Small intestine (tissue), 7 donors: ENCODE measurements at regions not wholly inside any gene's neighbourhood (a gene's known extent, or its start where the extent isn't known, plus 50 kb on each side); places are given as distances from the start of the nearest gene placed in this dataset.
A peak's percentile ranks its signal among the peaks of the same experiment; 100 is the strongest.

Experiments used
- DNase-seq, 2 donors: peaks; one replicate each; pipeline versions ENCODE4 v3.0.0 to v3.0.0-alpha.2; 2013
- FAIRE-seq: peaks from 2 replicates; lab custom pipeline; 2012; peaks lifted over from hg19 to GRCh38; lab: Jason Lieb, UNC
- H3K27ac ChIP-seq, 3 donors: one replicate each; pipeline ENCODE4 v1.5.1; 2013; ENCODE audit warnings: low read length in 2 of 3, mild to moderate bottlenecking in 2 of 3, control low read depth in 1 of 3, inconsistent platforms in 1 of 3, low read depth in 1 of 3, moderate library complexity in 1 of 3
- H3K27me3 ChIP-seq, 3 donors: one replicate each; pipeline ENCODE4 v1.6.1; 2013; ENCODE audit warnings: low read length in 3 of 3, inconsistent platforms in 1 of 3; ENCODE audit not compliant: control insufficient read depth in 3 of 3, insufficient read depth in 3 of 3
- H3K36me3 ChIP-seq, 3 donors: one replicate each; pipeline ENCODE4 v1.6.1; 2013; ENCODE audit warnings: low read length in 3 of 3, inconsistent platforms in 1 of 3, low read depth in 1 of 3, mild to moderate bottlenecking in 1 of 3, moderate library complexity in 1 of 3; ENCODE audit not compliant: control insufficient read depth in 3 of 3, insufficient read depth in 2 of 3
- H3K4me1 ChIP-seq, 3 donors: one replicate each; pipeline ENCODE4 v1.6.1; 2013; ENCODE audit warnings: low read length in 2 of 3, inconsistent platforms in 1 of 3, low read depth in 1 of 3, mild to moderate bottlenecking in 1 of 3, moderate library complexity in 1 of 3; ENCODE audit not compliant: control insufficient read depth in 3 of 3, insufficient read depth in 2 of 3
- H3K4me3 ChIP-seq, 3 donors: one replicate each; pipeline ENCODE4 v1.5.1; 2013; ENCODE audit warnings: low read length in 3 of 3, control low read depth in 1 of 3, inconsistent platforms in 1 of 3, low read depth in 1 of 3, mild to moderate bottlenecking in 1 of 3, moderate library complexity in 1 of 3
- H3K9me3 ChIP-seq, 2 donors: one replicate each; pipeline ENCODE4 v1.6.1; 2013; ENCODE audit warnings: low read depth in 1 of 2, low read length in 1 of 2; ENCODE audit not compliant: control insufficient read depth in 2 of 2, insufficient read depth in 1 of 2
- WGBS, 3 donors: extraction: QIAGEN DNeasy Blood & Tissue Kit; methylation state at CpG; one replicate each; pipeline ENCODE4 v1.1.7; 2013; 5-methylcytosine and 5-hydroxymethylcytosine counted together
- donor health status: healthy with polysubstance abuse.
- donor health status: control.
- donor health status: control.
- donor health status: Bipolar disorder and iron deficiency.
- donor health status: healthy.

GRCh38 chr6:21808551-21809242, 215.1 kb downstream of the SOX4 start:
- H3K36me3 ChIP-seq, result no peaks in the 10 kb centered on the region
- peak overlapping the region in 1 of 3 donors; percentile 1 for H3K4me3 ChIP-seq
- WGBS, 3 donors, result 21 to 37% (median 36%) methylated on average over 16 of the region's 16 CpGs
- H3K4me1 ChIP-seq, result peaks cover 0 to 17% (median 0%) of the 10 kb centered on the region in 3 donors
- DNase-seq (peak; percentile 74 to 88), FAIRE-seq (no peak)
- peak overlapping the region in 2 of 3 donors; percentile 37 to 47 for H3K27ac ChIP-seq
- H3K9me3 ChIP-seq, result no peaks in the 10 kb centered on the region
- H3K27me3 ChIP-seq, result no peaks in the 10 kb centered on the region

GRCh38 chr6:21811484-21811883, 217.9 kb downstream of the SOX4 start:
- no peak for FAIRE-seq
- 41 to 73% (median 60%) methylated on average over 4 of the region's 4 CpGs for WGBS, 3 donors
- Histone ChIP-seq H3K27ac (no peak overlapping the region), H3K36me3 (no peaks in the 10 kb centered on the region), H3K27me3 (no peaks in the 10 kb centered on the region), H3K4me3 (no peak overlapping the region), H3K4me1 (peaks cover 0 to 17% (median 0%) of the 10 kb centered on the region in 3 donors), H3K9me3 (no peaks in the 10 kb centered on the region)
- no peak for DNase-seq

DNA sequence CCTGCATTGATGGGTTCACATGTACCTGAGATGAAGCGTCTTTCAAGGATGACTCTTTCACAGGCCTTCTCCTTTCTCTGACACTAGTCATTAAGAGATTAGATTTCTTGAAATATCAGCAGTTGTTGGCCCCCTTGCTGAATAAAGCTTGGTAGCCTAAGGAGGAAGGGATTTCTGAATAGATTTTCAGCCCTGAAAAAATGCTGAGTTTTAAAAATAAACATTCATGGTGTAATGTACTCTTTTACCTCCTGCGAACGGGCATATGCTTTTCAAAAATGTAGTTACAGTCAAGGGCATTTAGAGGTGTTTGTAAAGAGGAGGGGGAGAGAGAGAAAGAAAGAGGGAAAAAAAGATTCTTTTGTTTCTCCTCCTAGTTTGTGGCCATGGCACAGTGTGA, 222.7 kb downstream of the SOX4 start:
- no peaks in the 10 kb centered on the region for H3K27me3 ChIP-seq
- FAIRE-seq, result no peak
- H3K4me3 ChIP-seq, result no peak overlapping the region
- no peak overlapping the region for H3K27ac ChIP-seq
- WGBS, 3 donors, result 84 to 92% (median 91%) methylated on average over 3 of the region's 3 CpGs
- H3K9me3 ChIP-seq, result no peaks in the 10 kb centered on the region
- no peak for DNase-seq
- no peaks in the 10 kb centered on the region for H3K4me1 ChIP-seq
- no peaks in the 10 kb centered on the region for H3K36me3 ChIP-seq

GRCh38 chr6:21820442-21820841, 226.9 kb downstream of the SOX4 start:
- H3K36me3 ChIP-seq, result no peaks in the 10 kb centered on the region
- no peaks in the 10 kb centered on the region for H3K27me3 ChIP-seq
- DNase-seq, result no peak
- 92 to 97% (median 93%) methylated on average over 6 of the region's 6 CpGs for WGBS, 3 donors
- H3K4me1 ChIP-seq, result peaks cover 0 to 10% (median 0%) of the 10 kb centered on the region in 3 donors
- no peaks in the 10 kb centered on the region for H3K9me3 ChIP-seq
- no peak overlapping the region for H3K4me3 ChIP-seq
- no peak overlapping the region for H3K27ac ChIP-seq
- no peak for FAIRE-seq

DNA sequence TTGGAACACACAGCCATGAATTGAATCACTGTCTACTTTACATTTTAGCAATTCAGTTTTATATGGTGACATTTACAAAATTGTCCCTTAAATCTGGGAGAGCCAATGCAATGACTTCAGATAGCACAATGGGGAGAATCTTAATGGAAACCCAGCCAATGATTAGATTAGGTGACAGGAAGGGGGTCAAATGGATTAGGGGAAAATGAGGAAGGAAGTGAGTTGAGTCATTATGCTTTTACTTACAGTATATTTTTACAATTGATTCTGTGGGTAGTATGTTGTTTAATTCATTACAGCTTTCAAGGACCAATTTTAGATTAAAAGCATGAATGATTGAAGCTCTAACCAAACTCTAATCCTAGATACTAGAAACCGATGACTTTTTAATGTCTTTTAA, 229.8 kb downstream of the SOX4 start:
- Histone ChIP-seq H3K27me3 (no peaks in the 10 kb centered on the region), H3K36me3 (no peaks in the 10 kb centered on the region), H3K9me3 (no peaks in the 10 kb centered on the region), H3K4me3 (no peak overlapping the region), H3K27ac (no peak overlapping the region), H3K4me1 (peaks cover 0 to 12% (median 0%) of the 10 kb centered on the region in 3 donors)
- DNase-seq (no peak), FAIRE-seq (no peak)
- WGBS, 3 donors, result 47 to 64% (median 54%) methylated on average over 1 of the region's 1 CpG

DNA sequence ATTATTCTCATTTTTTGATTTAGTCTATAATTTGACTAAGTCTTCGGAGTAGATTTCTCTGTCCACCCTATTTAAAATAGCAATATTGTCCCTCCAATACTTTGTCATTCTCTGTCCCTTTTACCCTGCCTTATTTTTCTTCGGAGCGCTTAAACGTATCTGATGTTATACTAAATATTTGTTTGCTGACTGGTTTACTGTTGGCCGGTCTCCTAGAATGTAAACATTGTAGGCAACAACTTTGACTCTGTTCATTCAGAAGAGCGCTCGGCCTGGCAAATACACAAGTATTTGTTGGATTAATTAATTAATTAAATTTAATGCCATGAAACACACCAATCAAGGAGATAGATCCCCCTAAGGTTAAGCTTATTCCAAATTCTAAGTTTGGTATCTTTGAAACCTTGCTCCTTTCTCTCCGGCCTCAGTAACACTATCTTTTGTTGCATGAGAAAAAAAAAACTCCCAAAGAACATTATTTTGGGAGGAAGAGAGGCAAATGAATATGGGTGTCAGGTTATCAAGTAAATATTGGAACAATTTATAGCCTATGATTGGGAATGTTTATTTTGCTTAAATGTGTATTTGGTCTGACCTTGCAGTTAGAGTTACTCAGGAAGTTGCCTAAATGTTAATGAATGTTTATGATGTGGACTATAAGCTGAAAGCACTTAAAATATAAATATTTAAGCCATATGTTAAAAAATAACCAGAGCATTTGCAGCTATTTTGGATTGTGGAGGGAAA, 231.1 kb downstream of the SOX4 start:
- H3K4me1 ChIP-seq, result peaks cover 0 to 12% (median 0%) of the 10 kb centered on the region in 3 donors
- no peaks in the 10 kb centered on the region for H3K27me3 ChIP-seq
- FAIRE-seq (no peak), DNase-seq (no peak)
- H3K9me3 ChIP-seq, result no peaks in the 10 kb centered on the region
- no peak overlapping the region for H3K4me3 ChIP-seq
- H3K36me3 ChIP-seq, result no peaks in the 10 kb centered on the region
- WGBS, 3 donors, result 66 to 75% (median 66%) methylated on average over 8 of the region's 8 CpGs
- no peak overlapping the region for H3K27ac ChIP-seq

DNA sequence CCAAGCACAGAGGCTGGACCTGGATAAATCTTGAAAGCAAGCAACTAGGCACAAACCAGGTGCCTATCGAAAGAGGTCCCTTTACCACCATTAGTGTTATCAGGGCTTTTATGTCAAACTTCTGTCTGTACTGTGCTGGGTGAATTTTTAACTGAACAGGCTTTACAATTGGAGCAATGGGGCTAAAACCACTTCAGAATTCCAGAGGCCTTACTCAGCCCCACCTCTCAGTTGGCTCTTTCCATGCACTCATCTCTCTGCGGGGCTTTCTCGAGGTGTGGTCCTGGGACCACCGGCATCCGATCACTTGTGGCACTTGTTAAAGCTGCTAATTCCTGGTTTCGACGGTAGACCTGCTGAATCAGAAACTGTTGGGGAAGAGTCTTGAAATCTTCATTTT, 232.5 kb downstream of the SOX4 start:
- 44 to 69% (median 53%) methylated on average over 7 of the region's 7 CpGs for WGBS, 3 donors
- DNase-seq (peak in 1 of 2 donors; percentile 57), FAIRE-seq (no peak)
- Histone ChIP-seq H3K9me3 (no peaks in the 10 kb centered on the region), H3K27ac (no peak overlapping the region), H3K36me3 (no peaks in the 10 kb centered on the region), H3K4me1 (peaks cover 0 to 12% (median 0%) of the 10 kb centered on the region in 3 donors), H3K4me3 (no peak overlapping the region), H3K27me3 (no peaks in the 10 kb centered on the region)

DNA sequence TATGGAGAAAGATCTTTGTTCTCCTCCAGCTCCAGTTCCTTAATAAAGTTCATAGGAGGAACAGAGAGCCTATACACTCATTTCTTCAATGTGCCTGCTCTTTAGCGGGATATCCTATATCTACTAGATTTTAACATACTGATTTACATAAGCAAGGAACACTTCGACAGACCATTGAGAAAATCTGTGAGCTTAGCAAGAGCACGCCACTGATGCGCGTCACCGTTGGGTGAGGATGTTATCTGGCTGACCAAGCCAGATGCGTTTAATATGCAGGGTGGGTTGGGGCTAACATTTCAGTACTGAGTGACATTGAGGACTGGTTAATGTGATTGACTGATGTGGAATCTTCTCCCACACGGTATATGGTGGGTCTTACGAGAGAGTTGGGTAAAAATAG, 233.4 kb downstream of the SOX4 start:
- 90 to 93% (median 93%) methylated on average over 9 of the region's 9 CpGs for WGBS, 3 donors
- FAIRE-seq, result no peak
- DNase-seq, result no peak

More for the DNA sequence above, 233.4 kb downstream of the SOX4 start:
- no peaks in the 10 kb centered on the region for H3K36me3 ChIP-seq
- H3K4me1 ChIP-seq, result peaks cover 0 to 14% (median 0%) of the 10 kb centered on the region in 3 donors
- no peak overlapping the region for H3K4me3 ChIP-seq
- no peak overlapping the region for H3K27ac ChIP-seq
- no peaks in the 10 kb centered on the region for H3K27me3 ChIP-seq
- no peaks in the 10 kb centered on the region for H3K9me3 ChIP-seq
